ENCODE measurements at regions not wholly inside any gene's neighbourhood (a gene's known extent, or its start where the extent isn't known, plus 50 kb on each side); places are given as distances from the start of the nearest gene placed in this dataset.

DNA sequence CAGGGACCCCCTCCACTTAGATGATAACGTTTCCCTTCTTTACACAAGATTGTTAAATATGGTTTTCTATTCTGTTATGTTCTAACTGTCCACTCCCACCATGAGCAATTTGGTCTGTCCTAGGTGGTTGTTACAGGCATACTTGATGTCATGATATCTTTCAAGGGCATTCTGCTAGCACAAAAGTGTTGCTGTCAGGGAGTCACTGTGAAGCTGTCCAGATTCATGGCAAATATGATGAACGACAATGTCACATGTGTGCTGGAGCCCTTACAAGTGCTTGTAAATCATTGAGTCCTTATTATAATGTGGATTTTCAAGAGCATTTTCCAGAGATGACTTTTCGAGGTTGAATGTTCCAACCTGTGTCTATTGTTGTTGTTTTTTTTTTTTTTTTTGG lies 1250.7 kb upstream of the PRKX start:
- in situ Hi-C loops (cut with MboI), result no loop called here
- Histone ChIP-seq H4K20me1 (ENCODE audit: control insufficient read depth, insufficient read depth) (no peaks in the 10 kb centered on the region), H3K4me1 (ENCODE audit: control insufficient read depth, insufficient read depth, low read length) (no peaks in the 10 kb centered on the region), H3K36me3 (ENCODE audit: control insufficient read depth in 2 of 2, insufficient read depth in 2 of 2, low read length in 1 of 2) (no peaks in the 10 kb centered on the region), H3K79me2 (ENCODE audit: control insufficient read depth, insufficient read depth, low read length) (no peaks in the 10 kb centered on the region), H3K4me3 (no peak overlapping the region), H3K9me3 (replicated peaks; ENCODE audit: control insufficient read depth, insufficient read depth, low read length) (no peaks in the 10 kb centered on the region), H3K4me2 (ENCODE audit: control insufficient read depth, insufficient read depth) (no peak overlapping the region), H3K27ac (ENCODE audit: control insufficient read depth, insufficient read depth) (no peak overlapping the region), H3K27me3 (replicated peaks in 1 of 2; ENCODE audit: control insufficient read depth in 2 of 2, insufficient read depth in 2 of 2, low read length in 1 of 2) (no peaks in the 10 kb centered on the region), H3K9ac (ENCODE audit: control insufficient read depth, insufficient read depth, low read length) (no peak overlapping the region), H2AFZ (ENCODE audit: control insufficient read depth, low read depth, low read length) (no peak overlapping the region)
- ChIA-PET SMC1A (ENCODE audit: uncharacterized antibody, unreplicated experiment) (no interaction called here), RAD21 (ENCODE audit: unreplicated experiment) (no interaction called here), CTCF (no interaction called here), POLR2A (no interaction called here)
- BruUV-seq (replicated peaks), result no TSS peak
- DNase-seq (ENCODE audit: low read depth, low spot score) (no peak), ATAC-seq (no peak), FAIRE-seq (no peak)
- intact Hi-C loops (cut with micrococcal nuclease; ENCODE audit: unreplicated experiment), result no loop called here
- 0% methylated on average over 3 of the region's 3 CpGs for WGBS (ENCODE audit: insufficient coverage, insufficient replicate concordance, low lambda C conversion rate, missing lambda C conversion rate)
- TF ChIP-seq RAD21 (IDR thresholded peaks at IDR 0.05; ENCODE audit: insufficient read depth, low read depth, low read length) (no peak), YBX1 (IDR thresholded peaks at IDR 0.05) (no peak), CREB1 (IDR thresholded peaks at IDR 0.05; ENCODE audit: low read depth) (no peak), IKZF2 (IDR thresholded peaks at IDR 0.05) (no peak), RUNX3 (IDR thresholded peaks at IDR 0.05; ENCODE audit: low read length) (no peak), SMARCA5 (IDR thresholded peaks at IDR 0.05) (no peak), FOXK2 (IDR thresholded peaks at IDR 0.05) (no peak), NRF1 (conservative IDR thresholded peaks at IDR 0.05; ENCODE audit: low read depth, low read length) (no peak), CBX5 (IDR thresholded peaks at IDR 0.05; ENCODE audit: low read depth) (no peak), ASH2L (IDR thresholded peaks at IDR 0.05; ENCODE audit: borderline replicate concordance, low read depth) (no peak), ZNF274 (IDR thresholded peaks at IDR 0.05; ENCODE audit: insufficient read depth, insufficient read length) (no peak), CHD1 (IDR thresholded peaks at IDR 0.05; ENCODE audit: low read depth, low read length) (no peak), TCF7 (IDR thresholded peaks at IDR 0.05; ENCODE audit: borderline replicate concordance) (no peak), POLR2AphosphoS2 (IDR thresholded peaks at IDR 0.05; ENCODE audit: low read depth, low read length) (no peak), MAX (IDR thresholded peaks at IDR 0.05; ENCODE audit: low read depth, low read length) (no peak), SREBF1 (IDR thresholded peaks at IDR 0.05; ENCODE audit: low read length) (no peak), NFIC (IDR thresholded peaks at IDR 0.05; ENCODE audit: low read depth, low read length) (no peak)

Data from GM12878 (cell line).